HK-2 (cell line): ENCODE measurements at regions not wholly inside any gene's neighbourhood (a gene's known extent, or its start where the extent isn't known, plus 50 kb on each side); places are given as distances from the start of the nearest gene placed in this dataset.
A peak's percentile ranks its signal among the peaks of the same experiment; 100 is the strongest.
"Not testable (repeated sequence)": the region's sequence is repeated elsewhere in the genome, so short reads cannot be mapped to it uniquely, and the experiment has no call there.

Source experiments
- DNase-seq: peaks from one replicate; pipeline ENCODE4 v3.0.0-alpha.2; 2018; ENCODE audit not compliant: unreplicated experiment

GRCh38 chr3:195999176-195999575 lies 82.7 kb downstream of the TFRC start:
- DNase-seq: not testable (repeated sequence)

- not testable (repeated sequence) for DNase-seq
Observed at GRCh38 chr3:195996314-195996713, 85.6 kb downstream of the TFRC start.

GRCh38 chr3:195994343-195994742 lies 86.0 kb upstream of the TNK2 start:
- peak; percentile 49 for DNase-seq

GRCh38 chr3:195993671-195994070 lies 85.3 kb upstream of the TNK2 start:
- not testable (repeated sequence) for DNase-seq

- DNase-seq: not testable (repeated sequence)
Observed at GRCh38 chr3:195992956-195993595, 84.7 kb upstream of the TNK2 start.

GRCh38 chr3:195991986-195992385 lies 83.6 kb upstream of the TNK2 start:
- not testable (repeated sequence) for DNase-seq

GRCh38 chr3:195991243-195991642 lies 82.9 kb upstream of the TNK2 start:
- DNase-seq: not testable (repeated sequence)

- not testable (repeated sequence) for DNase-seq
Observed at GRCh38 chr3:195990841-195991174, 82.5 kb upstream of the TNK2 start.

- DNase-seq: peak; percentile 95
Observed at GRCh38 chr3:195989921-195990840, 81.8 kb upstream of the TNK2 start.

- peak; percentile 46 for DNase-seq
Observed at GRCh38 chr3:195989197-195989920, 81.0 kb upstream of the TNK2 start.

GRCh38 chr3:195988764-195989163 lies 80.4 kb upstream of the TNK2 start:
- DNase-seq: not testable (repeated sequence)

- DNase-seq: not testable (repeated sequence)
Observed at GRCh38 chr3:195987001-195987400, 78.7 kb upstream of the TNK2 start.

- not testable (repeated sequence) for DNase-seq
Observed at GRCh38 chr3:195986576-195986975, 78.2 kb upstream of the TNK2 start.

GRCh38 chr3:195985348-195985920 lies 77.1 kb upstream of the TNK2 start:
- DNase-seq: not testable (repeated sequence)

GRCh38 chr3:195984392-195985030 lies 76.2 kb upstream of the TNK2 start:
- DNase-seq: not testable (repeated sequence)

GRCh38 chr3:195983880-195984279 lies 75.5 kb upstream of the TNK2 start:
- DNase-seq: not testable (repeated sequence)

- not testable (repeated sequence) for DNase-seq
Observed at GRCh38 chr3:195982754-195983153, 74.4 kb upstream of the TNK2 start.

- DNase-seq: not testable (repeated sequence)
Observed at GRCh38 chr3:195981778-195982177, 73.4 kb upstream of the TNK2 start.

- not testable (repeated sequence) for DNase-seq
Observed at GRCh38 chr3:195979877-195980276, 71.5 kb upstream of the TNK2 start.

- DNase-seq: not testable (repeated sequence)
Observed at GRCh38 chr3:195978585-195978984, 70.2 kb upstream of the TNK2 start.

- DNase-seq: not testable (repeated sequence)
Observed at GRCh38 chr3:195976876-195977275, 68.5 kb upstream of the TNK2 start.
